CD4-positive, alpha-beta T cell treated with Interleukin-15 for 4 hours (primary cell): ENCODE measurements at regions not wholly inside any gene's neighbourhood (a gene's known extent, or its start where the extent isn't known, plus 50 kb on each side); places are given as distances from the start of the nearest gene placed in this dataset.

ENCODE experiments used
- DNase-seq: peaks from one replicate; pipeline ENCODE4 v3.0.0-alpha.2; 2020; ENCODE audit warnings: low spot score

DNA sequence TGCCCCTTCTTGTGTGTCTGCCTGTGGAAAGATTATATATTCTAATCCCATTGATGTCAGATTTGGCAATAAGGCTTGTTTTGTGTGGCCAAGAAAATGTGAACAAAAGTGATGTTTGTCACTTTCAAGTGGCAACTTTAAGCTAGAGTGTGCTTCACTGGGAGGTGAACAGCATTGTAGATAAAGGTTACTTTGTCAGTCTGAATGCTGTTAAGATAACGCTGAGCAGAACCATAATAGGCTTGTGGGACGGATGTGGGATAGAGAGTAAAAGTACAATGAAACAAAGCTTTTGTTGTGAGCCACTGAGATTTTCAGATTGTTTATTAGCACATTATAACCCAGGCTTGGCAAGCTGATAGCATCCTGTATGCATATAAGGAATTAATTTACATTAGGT is 303.8 kb upstream of the MAN1A1 start:
- no peak for DNase-seq

DNA sequence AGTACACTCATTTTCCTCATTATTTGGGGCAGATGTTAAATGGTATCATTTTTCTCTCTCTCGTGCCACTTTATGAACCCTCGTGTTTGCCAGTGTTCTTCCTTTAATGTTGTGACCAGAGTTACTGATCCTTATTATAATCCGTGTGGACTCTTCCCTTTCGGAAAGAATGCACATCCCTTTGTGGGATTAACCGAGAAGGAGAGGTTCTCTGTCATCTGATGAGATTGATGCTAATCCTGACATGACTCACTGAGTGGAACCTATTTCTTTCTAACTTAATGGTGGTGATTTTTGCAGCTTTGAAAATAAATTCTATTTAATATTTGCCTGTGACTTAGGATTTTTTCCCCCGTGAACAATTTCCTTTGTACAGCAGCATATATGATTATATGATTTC is 300.0 kb upstream of the MAN1A1 start:
- no peak for DNase-seq

DNA sequence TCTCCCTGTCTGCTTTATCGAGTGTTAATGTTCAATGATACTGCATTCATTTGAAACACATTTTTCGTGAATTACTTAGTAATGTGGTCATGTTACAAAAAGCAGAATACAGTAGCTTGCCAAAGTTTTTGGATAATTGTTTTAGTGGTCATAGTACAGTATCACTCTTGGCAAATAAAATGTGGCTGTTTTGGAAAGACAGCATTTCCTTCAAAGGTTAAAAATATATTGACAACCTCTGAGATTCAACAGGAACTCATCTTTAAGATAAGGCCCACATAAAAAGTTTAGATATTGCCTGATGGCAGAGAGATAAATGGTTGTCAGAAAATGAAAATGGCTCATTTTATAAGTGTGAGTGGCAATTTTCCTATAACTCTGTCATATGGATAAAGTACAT is 297.7 kb upstream of the MAN1A1 start:
- no peak for DNase-seq

- DNase-seq: no peak
Measured at GRCh38 chr6:119643876-119644275, 294.3 kb upstream of the MAN1A1 start.

- no peak for DNase-seq
Measured at GRCh38 chr6:119637768-119638167, 288.2 kb upstream of the MAN1A1 start.

GRCh38 chr6:119636060-119636459 is 286.5 kb upstream of the MAN1A1 start:
- DNase-seq: no peak

DNA sequence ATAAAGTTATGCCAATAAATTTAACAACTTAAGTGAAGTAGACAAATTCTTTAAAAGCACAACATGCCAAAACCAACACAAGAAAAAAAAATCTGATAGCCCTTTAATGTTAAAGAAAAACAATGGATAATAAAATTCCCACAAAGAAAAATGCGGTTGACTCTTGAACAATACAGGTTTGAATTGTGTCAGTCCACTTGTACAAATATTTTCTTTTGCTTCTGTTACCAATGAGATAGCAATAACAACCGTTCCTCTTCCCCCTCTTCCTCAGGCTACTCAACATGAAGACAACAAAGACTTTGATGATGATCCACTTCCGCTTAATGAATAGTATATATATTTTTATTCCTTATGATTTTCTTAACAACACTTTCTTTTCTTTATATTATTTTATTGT is 283.9 kb upstream of the MAN1A1 start:
- no peak for DNase-seq

- DNase-seq: no peak
Measured at GRCh38 chr6:119630561-119631192, 281.1 kb upstream of the MAN1A1 start.

DNA sequence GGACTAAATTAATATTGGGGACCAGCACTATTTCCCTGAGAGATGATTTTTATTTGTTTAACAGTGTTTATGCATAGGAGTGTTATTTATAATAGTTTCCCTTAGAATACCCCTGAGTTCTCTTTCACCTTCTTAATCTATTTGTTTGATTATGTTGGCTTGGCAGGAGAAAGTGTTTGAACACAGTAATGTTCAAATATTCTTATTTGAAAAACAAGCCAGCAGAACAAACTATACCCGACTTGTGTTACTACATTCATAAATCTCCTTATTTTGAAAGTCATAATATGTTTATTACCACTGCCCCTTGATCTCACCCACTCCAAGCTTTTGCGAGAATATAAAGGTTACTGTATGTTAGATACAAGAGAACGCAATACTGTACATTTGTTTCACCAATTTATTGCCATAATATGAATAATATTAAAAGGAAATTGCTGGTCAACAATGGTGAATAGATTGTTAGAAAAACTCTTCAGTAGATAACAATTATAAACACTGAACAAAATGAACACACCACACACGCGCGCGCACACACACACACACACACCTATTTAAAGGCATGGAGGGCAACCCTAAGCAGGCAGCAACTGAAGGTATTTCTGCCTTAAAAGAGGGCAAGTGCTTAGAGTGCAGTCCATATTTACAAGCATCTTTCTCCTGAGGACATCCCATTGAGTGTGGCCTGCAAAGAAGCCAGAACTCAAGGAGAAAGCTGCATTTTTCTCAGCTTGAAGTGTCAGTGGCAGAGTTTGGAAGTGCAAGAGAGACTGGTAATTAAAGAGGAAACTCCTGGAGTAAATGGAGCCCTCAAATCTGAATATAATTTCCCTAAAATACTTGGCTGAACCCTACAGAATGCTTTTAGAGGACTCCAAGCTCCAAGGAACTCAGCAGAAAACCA is 279.4 kb upstream of the MAN1A1 start:
- no peak for DNase-seq

DNA sequence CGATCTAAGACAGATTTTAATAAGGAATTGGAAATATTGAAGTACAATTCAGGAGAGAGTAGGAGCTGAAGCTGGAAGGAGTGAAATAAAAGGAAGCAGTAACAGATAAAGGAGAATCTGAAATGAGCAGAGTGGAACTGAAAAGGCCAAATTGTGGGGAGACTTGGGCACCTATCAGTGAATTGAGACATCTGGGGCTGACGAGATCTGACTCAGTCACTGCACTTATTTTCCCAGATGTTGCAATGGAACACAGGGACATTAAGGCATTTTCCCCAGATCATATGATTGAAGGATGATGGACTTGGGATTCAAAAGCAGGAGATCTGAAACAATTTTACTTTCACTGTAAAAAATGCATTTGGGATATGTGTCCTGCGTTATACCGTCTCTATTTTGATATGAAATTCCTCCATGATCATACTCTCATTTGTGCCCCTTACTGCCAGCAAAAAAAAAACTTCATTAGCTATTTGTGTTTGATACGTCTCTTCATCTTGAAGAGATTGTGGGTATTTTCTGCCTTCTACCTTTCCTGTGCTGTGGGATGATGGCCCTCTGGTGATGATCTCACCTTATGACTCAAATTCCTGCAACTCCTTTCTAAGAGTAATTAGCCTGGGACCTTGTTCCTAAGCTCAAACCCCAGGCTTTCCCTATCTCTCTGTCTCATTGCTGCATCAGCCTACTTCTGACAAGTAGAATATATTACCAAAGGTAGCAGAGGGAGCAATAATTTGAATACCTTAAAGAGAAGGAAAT is 278.5 kb upstream of the MAN1A1 start:
- no peak for DNase-seq

- no peak for DNase-seq
Measured at GRCh38 chr6:119626884-119627619, 277.5 kb upstream of the MAN1A1 start.

GRCh38 chr6:119620846-119621555 is 271.4 kb upstream of the MAN1A1 start:
- DNase-seq: no peak

DNA sequence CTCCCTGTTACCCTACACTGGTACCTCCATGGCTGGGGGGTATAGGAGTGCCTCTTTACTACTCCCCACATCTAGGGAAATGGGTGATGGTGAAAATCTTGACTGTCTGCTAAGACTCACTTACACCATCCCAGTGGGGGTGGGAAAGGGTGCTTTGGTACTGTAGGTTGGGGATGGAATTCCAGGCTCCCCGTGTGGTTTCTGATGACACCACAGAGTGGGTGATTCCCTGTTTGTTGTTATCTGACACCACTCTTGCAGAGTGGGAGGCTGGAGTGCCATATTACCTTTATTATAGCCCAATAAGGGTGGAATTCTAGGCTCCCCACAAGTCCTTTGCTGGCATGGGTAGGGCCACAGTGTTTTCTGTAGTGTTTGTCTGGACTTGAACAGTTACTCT is 264.6 kb upstream of the MAN1A1 start:
- no peak for DNase-seq

DNA sequence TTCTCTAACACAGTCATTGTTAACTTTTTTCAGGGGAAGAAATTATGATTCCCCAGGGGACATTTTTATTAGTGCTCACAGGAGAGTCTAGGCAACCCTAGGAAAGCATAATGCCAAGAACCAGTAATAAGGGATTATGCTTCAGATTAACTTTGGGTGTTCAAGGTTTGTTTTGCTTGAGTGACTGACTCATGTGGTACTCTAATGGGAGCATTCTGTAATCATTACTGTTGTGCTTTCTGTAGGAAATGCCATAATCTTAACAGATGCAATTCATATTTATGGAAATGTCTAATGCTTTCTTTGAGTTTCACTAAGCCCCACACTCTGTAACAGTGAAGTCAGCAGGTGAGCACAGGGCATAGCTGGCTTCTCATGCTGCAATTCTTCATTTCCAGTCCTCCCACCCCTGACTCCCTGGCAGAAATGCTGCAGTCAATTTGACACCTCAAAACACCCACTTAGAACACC is 263.4 kb upstream of the MAN1A1 start:
- no peak for DNase-seq

GRCh38 chr6:119612176-119612891 is 262.8 kb upstream of the MAN1A1 start:
- no peak for DNase-seq

DNA sequence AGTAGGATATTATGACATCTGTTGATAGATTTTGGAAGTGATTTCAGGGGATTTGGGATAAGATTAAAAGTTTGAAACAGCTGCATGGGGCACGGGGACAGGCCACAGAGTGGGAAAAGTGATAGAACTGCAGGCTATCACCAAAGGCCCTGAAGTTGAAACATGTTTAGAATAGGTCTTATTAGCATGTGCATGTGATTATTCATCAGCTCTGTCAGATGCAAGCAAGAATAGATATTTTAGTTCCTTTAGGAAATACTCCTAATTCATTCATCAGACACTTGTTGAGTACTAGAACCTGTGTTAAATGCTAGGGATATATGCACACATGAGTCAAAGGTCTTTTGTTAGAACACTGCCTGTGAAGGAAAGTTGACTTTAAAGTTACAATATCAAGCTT is 261.2 kb upstream of the MAN1A1 start:
- DNase-seq: no peak

DNA sequence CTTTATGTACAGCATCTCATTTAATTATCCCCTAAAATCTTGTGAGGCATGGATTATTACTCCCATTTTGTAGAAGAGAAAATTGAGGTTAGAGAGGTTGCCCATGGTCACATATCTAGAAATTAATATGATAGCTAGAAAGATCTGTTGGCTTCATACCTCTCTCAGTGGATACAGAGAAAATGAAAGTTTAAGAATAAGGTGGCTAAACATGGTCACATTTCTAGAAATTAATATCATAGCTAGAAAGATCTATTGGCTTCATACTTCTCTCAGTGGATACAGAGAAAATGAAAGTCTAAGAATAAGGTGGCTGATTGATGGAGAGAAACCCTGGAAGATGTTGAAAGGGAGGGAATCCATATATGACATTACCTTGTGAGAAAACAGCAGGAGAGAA is 260.7 kb upstream of the MAN1A1 start:
- no peak for DNase-seq

DNA sequence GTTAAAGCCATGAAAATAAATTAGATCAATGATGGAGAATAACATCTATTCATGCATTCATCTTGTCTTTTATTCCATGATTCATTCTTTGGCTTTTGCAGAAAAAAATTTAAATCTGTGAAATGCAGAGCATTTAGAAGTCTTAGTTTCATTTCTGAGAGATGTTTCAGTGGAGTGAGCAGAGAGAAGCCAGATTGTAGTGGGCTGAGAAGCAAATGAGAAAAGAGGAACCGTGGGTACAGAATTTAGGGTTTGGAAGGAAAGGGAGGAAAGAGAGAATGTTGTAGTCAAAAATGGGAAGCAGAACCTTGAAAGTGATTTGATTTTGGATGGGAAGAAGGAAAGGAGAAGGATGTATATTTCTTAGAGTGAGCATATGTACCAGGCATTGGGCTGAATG is 260.3 kb upstream of the MAN1A1 start:
- no peak for DNase-seq

DNA sequence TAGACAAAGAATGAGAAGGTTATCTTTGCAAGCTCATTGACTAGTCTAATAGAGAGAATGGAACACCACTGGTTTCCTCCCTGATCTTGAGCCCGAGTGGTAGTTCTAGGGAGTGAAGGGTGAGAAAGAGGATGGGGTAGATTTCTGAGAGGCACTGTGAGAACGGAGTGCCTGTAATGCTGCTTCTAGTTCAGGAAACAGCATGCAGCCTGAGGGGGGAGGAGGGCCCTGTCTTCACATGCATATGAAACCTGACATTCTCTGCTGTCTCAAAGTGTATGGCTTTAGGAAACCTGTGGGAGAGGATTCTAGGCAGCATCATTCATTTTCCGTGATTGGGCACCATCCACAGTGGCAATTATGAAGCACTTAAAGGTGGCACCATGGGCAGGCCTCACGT is 259.4 kb upstream of the MAN1A1 start:
- no peak for DNase-seq

DNA sequence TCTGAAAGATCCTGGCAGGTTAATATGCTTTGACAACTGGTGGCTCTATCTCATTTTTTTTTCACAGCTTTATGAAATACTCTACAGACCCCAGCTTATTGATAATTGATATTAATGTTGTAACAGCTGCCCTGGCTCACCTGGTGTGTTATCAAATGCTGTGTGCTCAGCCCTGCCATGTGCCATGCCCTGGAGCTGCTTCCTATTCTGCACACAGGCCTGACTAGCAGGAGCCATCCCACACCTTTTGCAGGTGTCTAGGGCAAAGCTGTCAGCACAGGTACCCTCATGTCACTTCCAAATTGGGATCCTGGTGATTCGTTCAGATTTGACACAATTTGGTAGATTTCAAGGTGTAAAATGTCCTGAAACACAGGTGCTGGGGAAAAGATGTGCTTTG is 254.6 kb upstream of the MAN1A1 start:
- DNase-seq: no peak

- DNase-seq: no peak
Measured at GRCh38 chr6:119603501-119603900, 253.9 kb upstream of the MAN1A1 start.
